AG10803 (cell line): ENCODE measurements at regions not wholly inside any gene's neighbourhood (a gene's known extent, or its start where the extent isn't known, plus 50 kb on each side); places are given as distances from the start of the nearest gene placed in this dataset.
"Not testable (repeated sequence)": the region's sequence is repeated elsewhere in the genome, so short reads cannot be mapped to it uniquely, and the experiment has no call there.

Experiments
- DNase-seq: peaks from one replicate; pipeline ENCODE4 v3.0.0; 2010; ENCODE audit warnings: low read depth
- H3K4me3 ChIP-seq: 2 replicates; pipeline ENCODE4 v1.5.1; 2011; ENCODE audit warnings: mild to moderate bottlenecking, low read length, control low read depth
- CTCF ChIP-seq: conservative IDR thresholded peaks from 2 replicates; pipeline ENCODE4 v1.5.1; 2011; ENCODE audit warnings: mild to moderate bottlenecking, low read length, control low read depth, inconsistent platforms

GRCh38 chr3:908839-909238, 184.0 kb upstream of the CNTN6 start:
- no peak for DNase-seq
- no peak for TF ChIP-seq CTCF
- H3K4me3 ChIP-seq: no peak overlapping the region

GRCh38 chr3:912717-913116, 180.1 kb upstream of the CNTN6 start:
- not testable (repeated sequence) for DNase-seq, H3K4me3 ChIP-seq

- DNase-seq: no peak
- TF ChIP-seq CTCF: no peak
- H3K4me3 ChIP-seq: no peak overlapping the region
Measured at GRCh38 chr3:923161-923910, 169.5 kb upstream of the CNTN6 start.

GRCh38 chr3:930866-931265, 162.0 kb upstream of the CNTN6 start:
- H3K4me3 ChIP-seq: no peak overlapping the region
- DNase-seq: no peak
- no peak for TF ChIP-seq CTCF

- H3K4me3 ChIP-seq: no peak overlapping the region
- no peak for DNase-seq
- TF ChIP-seq CTCF: no peak
Measured at GRCh38 chr3:933326-933725, 159.5 kb upstream of the CNTN6 start.

GRCh38 chr3:944786-945185, 148.0 kb upstream of the CNTN6 start:
- DNase-seq: no peak
- H3K4me3 ChIP-seq: no peak overlapping the region
- no peak for TF ChIP-seq CTCF

GRCh38 chr3:945738-946137, 147.1 kb upstream of the CNTN6 start:
- no peak for TF ChIP-seq CTCF
- no peak overlapping the region for H3K4me3 ChIP-seq
- no peak for DNase-seq

- TF ChIP-seq CTCF: no peak
- no peak for DNase-seq
- no peak overlapping the region for H3K4me3 ChIP-seq
Measured at GRCh38 chr3:952906-953305, 139.9 kb upstream of the CNTN6 start.
